GM03348 (cell line): ENCODE measurements at regions not wholly inside any gene's neighbourhood (a gene's known extent, or its start where the extent isn't known, plus 50 kb on each side); places are given as distances from the start of the nearest gene placed in this dataset.
"Not testable (repeated sequence)": the region's sequence is repeated elsewhere in the genome, so short reads cannot be mapped to it uniquely, and the experiment has no call there.

Source experiments
- DNase-seq: peaks from one replicate; pipeline ENCODE4 v3.0.0; 2012; ENCODE audit warnings: low spot score

- DNase-seq, result no peak
Observed at GRCh38 chr12:25684070-25684469, 131.0 kb upstream of the LMNTD1 start.

GRCh38 chr12:25686351-25686750 is 133.3 kb upstream of the LMNTD1 start:
- DNase-seq, result no peak

GRCh38 chr12:25687226-25687625 is 134.1 kb upstream of the LMNTD1 start:
- DNase-seq, result no peak

DNA sequence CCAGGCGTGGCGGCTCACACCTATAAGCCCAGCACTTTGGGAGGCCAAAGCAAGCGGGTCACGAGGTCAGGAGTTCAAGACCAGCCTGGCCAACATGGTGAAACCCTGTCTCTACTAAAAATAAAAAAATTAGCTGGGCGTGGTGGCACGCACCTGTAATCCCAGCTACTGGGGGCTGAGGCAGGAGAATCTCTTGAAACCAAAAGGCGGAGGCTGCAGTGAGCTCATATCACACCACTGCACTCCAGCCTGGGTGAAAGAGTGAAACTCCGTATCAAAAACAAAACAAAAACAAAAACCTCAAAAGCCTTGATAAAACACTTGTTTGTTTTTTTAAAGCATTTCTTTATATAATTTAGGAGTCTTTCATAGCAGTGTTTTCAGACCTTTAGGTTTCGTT is 135.8 kb upstream of the LMNTD1 start:
- not testable (repeated sequence) for DNase-seq

DNA sequence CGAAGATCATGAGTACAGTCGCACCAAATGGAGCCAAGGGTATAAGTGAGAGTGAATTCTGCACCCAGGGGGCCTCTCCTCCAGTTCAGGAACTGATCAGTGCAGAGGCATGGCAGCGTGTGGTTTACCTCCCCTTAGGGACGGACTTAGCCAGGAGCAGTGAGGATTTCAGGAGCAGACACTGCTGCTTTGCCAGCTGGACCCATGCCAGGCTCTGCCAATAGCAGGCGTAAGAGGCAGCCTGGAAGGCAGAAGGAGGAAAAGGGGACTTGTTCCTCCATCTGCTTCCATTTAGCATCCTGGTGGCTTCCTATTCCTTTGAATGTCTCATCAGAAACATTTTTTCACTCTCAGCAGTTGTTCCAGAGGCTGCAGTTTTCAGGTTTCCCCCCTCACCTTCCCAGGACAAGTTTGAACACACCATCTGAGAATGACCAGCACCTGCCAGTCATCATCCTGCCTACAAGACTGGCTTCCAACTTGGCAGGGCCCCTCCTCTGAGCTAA is 137.0 kb upstream of the LMNTD1 start:
- peak; percentile 10 for DNase-seq

DNA sequence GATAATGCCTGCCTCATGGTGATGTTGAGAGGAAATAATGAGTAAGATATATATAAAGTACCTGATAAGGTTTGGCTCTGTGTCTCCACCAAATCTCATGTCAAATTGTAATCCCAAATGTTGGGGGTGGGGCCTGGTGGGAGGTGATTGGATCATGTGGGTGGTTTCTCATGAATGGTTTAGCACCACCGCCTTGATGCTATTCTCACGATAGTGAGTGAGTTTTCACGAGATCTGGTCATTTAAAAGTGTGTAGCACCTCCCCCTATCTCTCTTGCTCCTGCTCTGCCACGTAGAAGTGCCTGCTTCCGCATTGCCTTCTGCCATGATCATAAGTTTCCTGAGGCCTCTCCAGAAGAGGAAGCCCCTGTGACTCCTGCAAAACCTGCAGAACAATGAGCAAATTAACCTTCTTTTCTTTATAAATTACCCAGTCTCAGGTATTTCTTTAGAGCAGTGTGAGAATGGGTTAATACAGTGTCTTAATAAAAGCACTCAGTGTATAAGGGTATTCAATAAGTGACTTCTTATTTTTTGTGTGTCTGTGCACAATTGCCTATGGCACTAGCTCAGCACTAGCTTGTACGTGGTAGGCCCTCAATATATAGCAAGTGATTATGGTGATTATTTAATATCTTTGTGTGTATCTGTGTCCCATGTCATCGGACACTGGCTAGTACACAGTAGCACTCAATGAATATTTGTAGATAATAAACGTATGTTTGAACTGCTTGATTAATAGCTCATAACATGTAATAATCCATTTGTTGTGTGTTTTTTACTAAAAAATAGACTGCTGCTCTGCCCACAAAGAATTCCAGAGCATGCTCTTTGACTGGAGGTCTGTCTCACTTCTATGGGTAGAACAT is 138.1 kb upstream of the LMNTD1 start:
- no peak for DNase-seq

DNA sequence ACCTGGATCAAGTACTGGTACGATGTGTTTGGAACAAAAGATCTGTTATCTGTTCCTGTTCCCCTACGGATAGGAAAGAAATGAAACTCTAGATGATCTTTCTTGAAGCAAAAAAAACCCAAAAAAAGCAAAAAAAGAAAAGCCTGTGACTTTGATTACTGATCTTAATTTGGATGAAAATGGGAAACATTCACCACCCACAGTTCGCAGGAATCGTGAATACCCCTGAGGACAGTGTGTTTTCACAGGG is 138.7 kb upstream of the LMNTD1 start:
- DNase-seq, result peak; percentile 11

- peak; percentile 82 for DNase-seq
Observed at GRCh38 chr12:25692115-25693035, 139.3 kb upstream of the LMNTD1 start.

- DNase-seq, result peak; percentile 79
Observed at GRCh38 chr12:25694072-25694471, 141.0 kb upstream of the LMNTD1 start.

DNA sequence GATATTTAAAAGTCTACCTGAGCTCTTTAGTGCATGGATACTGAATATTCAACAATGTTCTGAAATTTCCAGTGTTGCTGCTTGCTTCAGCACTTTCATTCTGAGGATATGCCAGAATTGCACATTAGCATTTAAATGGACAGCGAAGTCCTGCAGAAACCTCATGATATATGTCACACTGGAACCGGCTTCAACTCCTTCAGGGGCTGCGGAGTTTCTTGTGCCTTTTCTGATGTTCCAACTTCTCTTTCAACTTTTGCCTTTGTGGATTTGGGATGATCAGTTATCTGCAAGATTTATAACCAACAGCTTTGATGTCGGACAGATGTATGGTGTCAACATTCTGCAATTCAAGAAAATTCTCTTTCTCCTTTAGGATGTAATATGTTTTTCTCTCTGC is 142.5 kb upstream of the LMNTD1 start:
- no peak for DNase-seq

- no peak for DNase-seq
Observed at GRCh38 chr12:25698772-25699171, 145.7 kb upstream of the LMNTD1 start.

DNA sequence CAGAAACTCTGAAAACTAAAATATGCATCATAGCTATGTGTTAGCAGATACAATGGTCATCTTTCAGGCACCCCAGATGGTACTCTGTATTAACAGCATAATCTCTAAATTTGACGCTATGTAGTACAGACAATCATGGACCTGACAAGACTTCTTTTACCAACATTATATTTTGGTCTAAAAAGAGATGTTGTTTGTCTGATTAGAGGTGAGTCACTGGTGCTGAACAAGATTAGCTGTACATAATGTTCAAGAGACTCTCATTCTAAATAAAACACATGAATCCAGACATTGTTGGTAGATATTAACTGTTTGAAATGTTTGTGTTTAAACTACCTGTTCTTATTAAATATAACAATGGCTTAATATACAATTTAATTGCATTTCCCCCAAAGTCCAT is 146.4 kb upstream of the LMNTD1 start:
- DNase-seq, result no peak

GRCh38 chr12:25701290-25701689 is 148.2 kb upstream of the LMNTD1 start:
- no peak for DNase-seq

- no peak for DNase-seq
Observed at GRCh38 chr12:25702553-25702952, 149.5 kb upstream of the LMNTD1 start.

DNA sequence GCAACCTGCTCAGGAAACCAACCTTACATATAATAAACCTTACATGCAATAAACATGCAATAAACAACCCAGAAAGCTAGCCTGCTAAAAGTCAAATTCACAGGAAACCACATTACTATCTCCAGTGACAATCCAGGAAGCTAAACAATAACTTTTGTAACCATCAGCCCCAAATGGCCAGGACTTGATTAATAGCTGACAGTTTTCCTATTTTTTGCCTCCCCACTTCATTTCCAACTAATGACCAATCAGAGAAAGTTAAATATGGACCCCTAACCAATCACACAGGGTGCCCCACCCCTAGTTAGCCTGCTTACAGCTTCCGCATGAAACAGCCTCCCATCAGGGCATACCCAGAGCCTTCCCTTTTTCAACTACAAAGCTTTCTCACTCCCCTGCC is 152.2 kb upstream of the LMNTD1 start:
- DNase-seq, result no peak

DNA sequence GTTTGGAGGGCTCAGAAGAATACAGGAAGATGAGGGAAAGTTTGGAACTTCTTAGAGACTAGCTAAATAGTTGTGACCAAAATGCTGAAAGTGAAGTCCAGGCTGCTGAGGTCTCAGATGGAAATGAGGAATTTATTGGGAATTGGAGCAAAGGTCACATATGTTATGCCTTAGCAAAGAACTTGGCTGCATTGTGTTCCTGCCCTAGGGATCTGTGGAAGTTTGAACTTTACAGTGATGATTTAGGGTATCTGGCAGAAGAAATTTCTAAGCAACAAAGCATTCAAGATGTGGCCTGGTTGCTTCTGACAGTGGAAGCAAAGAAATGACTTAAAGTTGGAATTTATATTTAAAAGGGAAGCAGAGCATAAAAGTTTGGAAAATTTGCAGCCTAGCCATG is 153.6 kb upstream of the LMNTD1 start:
- not testable (repeated sequence) for DNase-seq

GRCh38 chr12:25707056-25707455 is 154.0 kb upstream of the LMNTD1 start:
- no peak for DNase-seq

GRCh38 chr12:25708661-25709060 is 155.6 kb upstream of the LMNTD1 start:
- DNase-seq, result no peak

DNA sequence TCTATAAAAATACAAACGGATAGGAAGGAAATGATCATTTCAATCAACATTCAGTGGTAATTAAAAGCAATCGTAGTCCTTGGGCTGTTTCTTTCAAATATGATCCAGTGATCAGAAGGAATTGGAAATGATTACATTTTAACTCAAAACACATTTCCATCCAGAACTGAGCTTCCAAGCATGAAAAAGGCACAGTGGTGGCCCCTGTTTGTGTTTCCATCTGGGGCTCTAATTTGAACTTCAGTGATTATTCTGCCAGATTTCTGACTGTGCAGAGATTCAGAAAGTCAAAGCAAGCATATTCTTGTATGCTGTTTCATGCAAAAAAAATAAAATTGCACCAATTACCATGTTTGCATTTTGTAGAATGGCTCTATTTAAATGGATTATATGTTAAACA is 157.0 kb upstream of the LMNTD1 start:
- DNase-seq, result no peak

- not testable (repeated sequence) for DNase-seq
Observed at GRCh38 chr12:25710938-25711605, 158.0 kb upstream of the LMNTD1 start.

GRCh38 chr12:25712169-25712568 is 159.1 kb upstream of the LMNTD1 start:
- no peak for DNase-seq

DNA sequence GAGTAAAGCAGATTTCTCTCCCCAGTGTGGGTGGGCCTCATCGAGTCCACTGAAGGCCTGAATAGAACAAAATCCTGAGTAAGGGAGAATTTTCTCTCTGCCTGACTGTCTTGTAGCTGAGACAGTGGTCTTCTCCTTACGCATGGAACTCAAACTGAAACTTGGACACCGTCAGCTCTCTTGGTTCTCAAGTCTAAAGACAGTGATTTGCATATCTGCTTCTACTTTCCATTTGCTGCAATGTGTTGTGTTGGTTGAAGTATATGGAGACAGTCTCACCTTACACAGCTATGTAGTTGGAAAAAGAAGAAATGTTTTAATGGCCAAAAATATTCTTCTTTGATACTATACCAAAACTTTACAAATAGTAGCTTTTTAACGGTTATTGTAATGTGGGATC is 160.2 kb upstream of the LMNTD1 start:
- no peak for DNase-seq
